Loucy (cell line): ENCODE measurements at regions not wholly inside any gene's neighbourhood (a gene's known extent, or its start where the extent isn't known, plus 50 kb on each side); places are given as distances from the start of the nearest gene placed in this dataset.

Experiments
- EZH2phosphoT487 ChIP-seq: fragments of 200-600 bp; IDR thresholded peaks from 2 replicates; pipeline ENCODE4 v1.6.1; 2018; ENCODE audit warnings: antibody characterized with exemption, mild to moderate bottlenecking, moderate library complexity, borderline replicate concordance
- TF ChIP-seq, protein P1 (sequence below): fragments of 200-600 bp; sonication (generic); conservative IDR thresholded peaks from 2 replicates; pipeline ENCODE4 v1.5.1; 2014; ENCODE audit warnings: mild to moderate bottlenecking, antibody characterized with exemption, low read length

DNA sequence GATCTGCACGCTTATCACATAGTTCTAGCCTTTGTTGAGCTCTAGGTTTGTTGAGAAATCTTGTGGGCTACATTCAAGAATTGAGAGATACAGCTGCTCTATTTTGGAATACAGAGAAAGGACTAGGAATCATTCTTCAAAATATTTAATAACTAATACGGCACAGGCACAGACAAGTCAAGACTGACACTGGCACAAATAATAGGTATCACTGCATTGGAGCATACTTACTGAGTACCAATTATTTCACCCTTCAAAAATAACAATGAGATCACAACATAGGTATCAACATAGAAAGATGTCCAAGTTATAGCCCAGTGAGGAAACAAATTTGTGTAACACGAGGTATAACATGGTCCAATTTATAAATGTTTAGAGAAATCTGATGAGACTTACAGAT, 133.7 kb upstream of the TSC22D2 start:
- TF ChIP-seq, protein P1, sequence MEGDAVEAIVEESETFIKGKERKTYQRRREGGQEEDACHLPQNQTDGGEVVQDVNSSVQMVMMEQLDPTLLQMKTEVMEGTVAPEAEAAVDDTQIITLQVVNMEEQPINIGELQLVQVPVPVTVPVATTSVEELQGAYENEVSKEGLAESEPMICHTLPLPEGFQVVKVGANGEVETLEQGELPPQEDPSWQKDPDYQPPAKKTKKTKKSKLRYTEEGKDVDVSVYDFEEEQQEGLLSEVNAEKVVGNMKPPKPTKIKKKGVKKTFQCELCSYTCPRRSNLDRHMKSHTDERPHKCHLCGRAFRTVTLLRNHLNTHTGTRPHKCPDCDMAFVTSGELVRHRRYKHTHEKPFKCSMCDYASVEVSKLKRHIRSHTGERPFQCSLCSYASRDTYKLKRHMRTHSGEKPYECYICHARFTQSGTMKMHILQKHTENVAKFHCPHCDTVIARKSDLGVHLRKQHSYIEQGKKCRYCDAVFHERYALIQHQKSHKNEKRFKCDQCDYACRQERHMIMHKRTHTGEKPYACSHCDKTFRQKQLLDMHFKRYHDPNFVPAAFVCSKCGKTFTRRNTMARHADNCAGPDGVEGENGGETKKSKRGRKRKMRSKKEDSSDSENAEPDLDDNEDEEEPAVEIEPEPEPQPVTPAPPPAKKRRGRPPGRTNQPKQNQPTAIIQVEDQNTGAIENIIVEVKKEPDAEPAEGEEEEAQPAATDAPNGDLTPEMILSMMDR: no peak
- TF ChIP-seq EZH2phosphoT487: no peak
